K562 (cell line): ENCODE measurements at regions not wholly inside any gene's neighbourhood (a gene's known extent, or its start where the extent isn't known, plus 50 kb on each side); places are given as distances from the start of the nearest gene placed in this dataset.

Source experiments
- ATAC-seq: fragments of 200-7000 bp; cut with Tn5 transposase; 3 replicates; pipeline ENCODE4 v1.9.1; 2020; ENCODE audit warnings: moderate library complexity
- BruUV-seq: library from RNA; stranded (reverse); fragments of 400-500 nt; replicated peaks from 2 replicates; lab custom pipeline; 2021; lab: Mats Ljungman, UMichigan
- CTCF ChIA-PET: fragments of 300-600 bp; formaldehyde crosslinking; extraction: SDS; loops from one replicate; lab custom pipeline; 2021; ENCODE audit warnings: low intra/inter-chr PET ratio; lab: Yijun Ruan, JAX
- POLR2A ChIA-PET: fragments of 300-600, 350-650 bp; sonication (Branson Sonifier 250); formaldehyde crosslinking; extraction: SDS; loops from one replicate; lab custom pipeline; 2021; ENCODE audit warnings: antibody characterized with exemption, inconsistent platforms; lab: Yijun Ruan, JAX
- DNase-seq, 4 experiments: peaks; one replicate each; pipeline versions ENCODE4 v3.0.0 to v3.0.0-alpha.2; 2011 to 2018; ENCODE audit warnings: low spot score in 3 of 4, mixed read lengths in 3 of 4; ENCODE audit errors: extremely low read depth in 1 of 4
- FAIRE-seq: peaks from 2 replicates; lab custom pipeline; 2011; peaks lifted over from hg19 to GRCh38; lab: Jason Lieb, UNC
- H2AFZ ChIP-seq: 2 replicates; pipeline ENCODE4 v1.6.0; 2011; ENCODE audit warnings: low read depth, low read length, control low read depth, inconsistent platforms
- H3K27ac ChIP-seq: fragments of 200-600 bp; 3 replicates; pipeline ENCODE4 v1.8.0; 2011; ENCODE audit warnings: low read depth, mild to moderate bottlenecking, control low read depth, inconsistent platforms, low read length, moderate library complexity, mixed read lengths; ENCODE audit errors: extremely low read depth
- H3K27me3 ChIP-seq, 2 experiments: fragments of 300-600 bp in 1 of 2; 2 replicates in 1 of 2; 3 replicates in 1 of 2; pipeline versions ENCODE4 v1.6.0 to v1.8.0; 2011; ENCODE audit warnings: inconsistent platforms in 2 of 2, low read length in 2 of 2, mild to moderate bottlenecking in 1 of 2, mixed read lengths in 1 of 2, moderate library complexity in 1 of 2; ENCODE audit not compliant: control insufficient read depth in 2 of 2, insufficient read depth in 2 of 2
- H3K36me3 ChIP-seq: fragments of 300-600 bp; 3 replicates; pipeline ENCODE4 v1.8.0; 2011; ENCODE audit warnings: mild to moderate bottlenecking, low read length, inconsistent platforms; ENCODE audit not compliant: control insufficient read depth, insufficient read depth
- H3K4me1 ChIP-seq, 2 experiments: fragments of 200-600 bp in 1 of 2; replicated peaks in 1 of 2; 2 replicates in 1 of 2; 3 replicates in 1 of 2; pipeline versions ENCODE4 v1.5.1 to v1.8.0; 2011; ENCODE audit warnings: inconsistent platforms in 2 of 2, low read length in 2 of 2, mild to moderate bottlenecking in 1 of 2, mixed read lengths in 1 of 2, moderate library complexity in 1 of 2; ENCODE audit not compliant: control insufficient read depth in 2 of 2, insufficient read depth in 2 of 2
- H3K4me2 ChIP-seq: 2 replicates; pipeline ENCODE4 v1.6.1; 2011; ENCODE audit warnings: low read length, control low read depth, inconsistent platforms, mixed read lengths; ENCODE audit not compliant: insufficient read depth
- H3K4me3 ChIP-seq: fragments of 200-600 bp; sonication (generic), shearing (Covaris generic); 2 replicates; pipeline ENCODE4 v1.5.1; 2016; ENCODE audit warnings: control low read depth, inconsistent platforms
- H3K79me2 ChIP-seq: fragments of 200-600 bp; 3 replicates; pipeline ENCODE4 v1.8.0; 2011; ENCODE audit warnings: low read length, inconsistent platforms; ENCODE audit not compliant: control insufficient read depth, insufficient read depth
- H3K9ac ChIP-seq, 2 experiments: 2 replicates each; pipeline versions ENCODE4 v1.6.0 to v1.6.1; 2011; ENCODE audit warnings: low read depth in 2 of 2, low read length in 2 of 2, control low read depth in 1 of 2, inconsistent platforms in 1 of 2, mild to moderate bottlenecking in 1 of 2, mixed read lengths in 1 of 2; ENCODE audit not compliant: insufficient read depth in 1 of 2
- H3K9me1 ChIP-seq: one replicate; pipeline ENCODE4 v1.6.0; 2011; ENCODE audit warnings: inconsistent platforms, mild to moderate bottlenecking, low read length, moderate library complexity; ENCODE audit not compliant: control insufficient read depth, insufficient read depth
- H3K9me3 ChIP-seq: replicated peaks from 2 replicates; pipeline ENCODE4 v1.5.1; 2011; ENCODE audit warnings: low read depth, low read length, inconsistent platforms; ENCODE audit not compliant: control insufficient read depth, insufficient read depth
- H4K20me1 ChIP-seq: replicated peaks from 2 replicates; pipeline ENCODE4 v1.6.1; 2011; ENCODE audit warnings: low read length, inconsistent platforms, mixed read lengths; ENCODE audit not compliant: control insufficient read depth, insufficient read depth
- CC2D1A ChIP-seq: fragments of 450-650 bp; IDR thresholded peaks from 2 replicates; pipeline ENCODE4 v1.6.1; 2017; ENCODE audit warnings: mild to moderate bottlenecking
- DIDO1 ChIP-seq: fragments of 450-650 bp; IDR thresholded peaks from 2 replicates; pipeline ENCODE4 v1.6.1; 2016; ENCODE audit warnings: low read depth, missing biosample characterization, missing genetic modification characterization
- EP400 ChIP-seq: fragments of 450-650 bp; IDR thresholded peaks from 2 replicates; pipeline ENCODE4 v1.6.1; 2017; ENCODE audit warnings: antibody characterized with exemption, mild to moderate bottlenecking, moderate library complexity
- HMBOX1 ChIP-seq: sonication (generic); IDR thresholded peaks from 2 replicates; pipeline ENCODE4 v1.6.1; 2016
- KLF10 ChIP-seq: fragments of 250-450 bp; sonication (Bioruptor Pico); IDR thresholded peaks from 2 replicates; pipeline ENCODE4 v1.6.1; 2021; ENCODE audit warnings: matching md5 sums
- PCBP1 ChIP-seq: fragments of 200-400 bp; formaldehyde crosslinking; IDR thresholded peaks from 2 replicates; pipeline ENCODE4 v1.6.1; 2018; ENCODE audit warnings: mild to moderate bottlenecking, low read depth, low read length; ENCODE audit not compliant: poor library complexity, severe bottlenecking
- PTRF ChIP-seq: fragments of 450-650 bp; IDR thresholded peaks from 2 replicates; pipeline ENCODE4 v1.6.1; 2016; ENCODE audit warnings: mild to moderate bottlenecking, missing genetic modification characterization, missing compliant biosample characterization
- TAF1 ChIP-seq: IDR thresholded peaks from 2 replicates; pipeline ENCODE4 v1.6.1; 2011; ENCODE audit warnings: mild to moderate bottlenecking, low read length, moderate library complexity; ENCODE audit not compliant: insufficient read depth, control insufficient read depth, severe bottlenecking; ENCODE audit errors: extremely low read depth
- TEAD4 ChIP-seq, 2 experiments: sonication (generic) in 1 of 2; formaldehyde crosslinking in 1 of 2; IDR thresholded peaks; 2 replicates each; pipeline versions ENCODE4 v1.6.1 to v1.8.0; 2012 to 2022; ENCODE audit warnings: borderline replicate concordance in 1 of 2, inconsistent platforms in 1 of 2, low read length in 1 of 2, mild to moderate bottlenecking in 1 of 2, missing genetic modification reagents in 1 of 2
- ZNF324 ChIP-seq: fragments of 250-450 bp; sonication (Bioruptor Pico); IDR thresholded peaks from 2 replicates; pipeline ENCODE4 v1.4.0; 2020; ENCODE audit warnings: mild to moderate bottlenecking
- ZNF431 ChIP-seq: sonication (generic); formaldehyde crosslinking; IDR thresholded peaks from 2 replicates; pipeline ENCODE4 v1.8.0; 2022; ENCODE audit warnings: mild to moderate bottlenecking, missing genetic modification reagents
- WGBS: fragments of 100-300 bp; shearing (Covaris generic); methylation state at CpG from one replicate; pipeline ENCODE4 v1.1.6; 2016; ENCODE audit warnings: low coverage, mixed read lengths; ENCODE audit not compliant: insufficient coverage; ENCODE audit errors: missing lambda C conversion rate; 5-methylcytosine and 5-hydroxymethylcytosine counted together
- in situ Hi-C: fragments of 300-500 bp; cut with MboI; formaldehyde crosslinking; loops from 4 replicates; pipeline ENCODE4 v1.15.0; 2018; ENCODE audit warnings: inconsistent platforms, mixed read lengths
- intact Hi-C: fragments of 100-400 bp; cut with micrococcal nuclease; formaldehyde crosslinking; loops from 2 replicates; pipeline ENCODE4 v1.14.2; 2022

GRCh38 chr14:43793579-43793978 lies 713.5 kb downstream of the FSCB start:
- DNase-seq (no peak), FAIRE-seq (no peak), ATAC-seq (no peak)
- ChIA-PET CTCF (no interaction called here), POLR2A (no interaction called here)
- Histone ChIP-seq H3K27me3 (no peaks in the 10 kb centered on the region), H4K20me1 (no peaks in the 10 kb centered on the region), H3K9ac (no peak overlapping the region), H3K4me1 (no peaks in the 10 kb centered on the region), H3K9me3 (no peaks in the 10 kb centered on the region), H3K79me2 (no peaks in the 10 kb centered on the region), H3K4me3 (no peak overlapping the region), H2AFZ (no peak overlapping the region), H3K36me3 (no peaks in the 10 kb centered on the region), H3K27ac (no peak overlapping the region), H3K4me2 (no peak overlapping the region), H3K9me1 (no peaks in the 10 kb centered on the region)
- WGBS: 0% methylated on average over 2 of the region's 2 CpGs
- intact Hi-C loops (no loop called here), in situ Hi-C loops (no loop called here)
- TF ChIP-seq TEAD4 (IDR thresholded peaks at IDR 0.05; ENCODE audit: low read length): no peak
- TF ChIP-seq TEAD4 (CRISPR knock-in tag; IDR thresholded peaks at IDR 0.05; ENCODE audit: borderline replicate concordance): no peak
- TF ChIP-seq DIDO1 (tag): no peak
- TF ChIP-seq KLF10 (CRISPR knock-in tag): no peak
- TF ChIP-seq ZNF324 (CRISPR knock-in tag): no peak
- TF ChIP-seq HMBOX1: no peak
- TF ChIP-seq ZNF431 (CRISPR knock-in tag): no peak
- no peak for TF ChIP-seq EP400
- no peak for TF ChIP-seq PCBP1
- no peak for TF ChIP-seq PTRF (tag)
- no peak for TF ChIP-seq CC2D1A
- no peak for TF ChIP-seq TAF1
- BruUV-seq: no TSS peak
